Tibial nerve (tissue), 4 donors: ENCODE measurements at regions not wholly inside any gene's neighbourhood (a gene's known extent, or its start where the extent isn't known, plus 50 kb on each side); places are given as distances from the start of the nearest gene placed in this dataset.

Experiments used
- DNase-seq, 2 donors: peaks; one replicate each; pipeline ENCODE4 v3.0.0-alpha.2; 2019; ENCODE audit warnings: low spot score in 2 of 2
- H3K27ac ChIP-seq, 4 donors: fragments of 200-600 bp; sonication (generic) in 3 of 4; one replicate each; pipeline ENCODE4 v1.5.1; 2017 to 2019; ENCODE audit warnings: mild to moderate bottlenecking in 1 of 4
- H3K27me3 ChIP-seq, 2 donors: fragments of 200-600 bp; sonication (generic) in 1 of 2; one replicate each; pipeline versions ENCODE4 v1.5.1 to v1.6.0; 2017 to 2019
- H3K36me3 ChIP-seq, 3 donors: fragments of 200-600 bp; sonication (generic); one replicate each; pipeline ENCODE4 v1.5.1; 2018 to 2019
- H3K4me1 ChIP-seq, 4 donors: fragments of 200-600 bp; sonication (generic) in 3 of 4; one replicate each; pipeline ENCODE4 v1.5.1; 2017 to 2019
- H3K4me3 ChIP-seq, 4 donors: fragments of 200-600 bp; sonication (generic) in 3 of 4; one replicate each; pipeline ENCODE4 v1.5.1; 2017 to 2019; ENCODE audit warnings: mild to moderate bottlenecking in 1 of 4, moderate library complexity in 1 of 4
- H3K9me3 ChIP-seq, 4 donors: fragments of 200-600 bp; sonication (generic) in 3 of 4; one replicate each; pipeline ENCODE4 v1.5.1; 2017 to 2019
- EP300 ChIP-seq, 2 donors: sonication (generic); formaldehyde crosslinking; IDR thresholded peaks; one replicate each; pipeline ENCODE4 v1.6.1; 2017; ENCODE audit warnings: antibody characterized with exemption in 2 of 2, mild to moderate bottlenecking in 1 of 2
- POLR2A ChIP-seq, 2 donors: fragments of 450-650 bp; IDR thresholded peaks; one replicate each; pipeline ENCODE4 v1.6.1; 2017; ENCODE audit warnings: antibody characterized with exemption in 2 of 2, mild to moderate bottlenecking in 2 of 2, moderate library complexity in 2 of 2
- WGBS, 2 donors: methylation state at CpG; one replicate each; pipeline ENCODE4 v1.1.5; 2018; 5-methylcytosine and 5-hydroxymethylcytosine counted together
- TF ChIP-seq, protein P1 (sequence below), 5 experiments: fragments of 200-600 bp in 3 of 5; fragments of 450-650 bp in 2 of 5; sonication (generic) in 3 of 5; IDR thresholded peaks; one replicate each; pipeline ENCODE4 v1.5.1; 2016 to 2019; ENCODE audit warnings: antibody characterized with exemption in 5 of 5, mild to moderate bottlenecking in 3 of 5, moderate library complexity in 2 of 5

DNA sequence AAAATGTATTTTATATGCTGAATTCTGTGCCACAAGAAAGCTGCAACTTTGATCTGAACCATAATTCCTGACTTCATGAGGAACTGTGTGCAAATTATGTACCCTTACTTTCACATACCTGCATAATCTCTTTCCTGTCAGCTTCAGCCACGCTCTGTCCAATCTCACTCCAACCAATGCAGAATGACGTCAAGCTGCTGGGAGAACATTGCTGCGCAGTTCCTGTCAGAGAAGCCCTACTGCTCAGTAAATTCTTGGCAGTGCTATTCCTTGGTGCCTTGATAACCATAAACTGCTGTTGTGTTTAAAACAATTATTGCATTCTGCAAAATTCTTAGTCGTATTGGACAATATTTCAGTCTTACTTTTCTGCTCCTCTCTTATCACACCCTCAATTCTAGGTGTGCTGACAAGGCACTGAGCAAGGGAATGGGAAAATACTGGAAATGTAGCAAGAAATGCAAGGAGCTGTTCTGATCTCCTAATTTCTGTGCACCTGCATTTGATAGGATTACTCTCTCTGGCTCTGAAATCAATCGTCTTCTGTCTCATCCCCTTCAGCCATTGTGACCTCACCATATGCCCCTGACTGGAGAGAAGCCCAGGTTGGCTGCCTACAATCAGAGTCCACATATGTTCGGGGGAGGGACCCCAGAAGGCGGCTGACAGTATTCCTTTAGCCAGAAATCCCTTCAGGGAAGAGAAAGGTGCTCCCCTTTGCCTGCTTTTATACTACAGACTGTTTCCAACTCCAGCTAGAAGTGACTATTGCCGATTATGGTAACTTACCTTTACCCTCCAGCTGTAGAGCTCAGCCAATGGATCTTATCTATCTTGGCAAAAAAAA lies 274.9 kb upstream of the NOVA1 start:
- H3K27ac ChIP-seq = peak overlapping the region in 1 of 4 donors; percentile 18
- TF ChIP-seq EP300 (IDR thresholded peaks at IDR 0.05) = peak in 1 of 2 donors; percentile 40
- TF ChIP-seq POLR2A (IDR thresholded peaks at IDR 0.05) = no peak
- H3K4me1 ChIP-seq = peaks cover 0 to 20% (median 2%) of the 10 kb centered on the region in 4 donors
- 42 to 50% methylated on average over 8 of the region's 8 CpGs for WGBS, 2 donors
- DNase-seq = no peak
- no peaks in the 10 kb centered on the region for H3K36me3 ChIP-seq
- no peaks in the 10 kb centered on the region for H3K9me3 ChIP-seq
- H3K27me3 ChIP-seq = no peaks in the 10 kb centered on the region
- H3K4me3 ChIP-seq = no peak overlapping the region

DNA sequence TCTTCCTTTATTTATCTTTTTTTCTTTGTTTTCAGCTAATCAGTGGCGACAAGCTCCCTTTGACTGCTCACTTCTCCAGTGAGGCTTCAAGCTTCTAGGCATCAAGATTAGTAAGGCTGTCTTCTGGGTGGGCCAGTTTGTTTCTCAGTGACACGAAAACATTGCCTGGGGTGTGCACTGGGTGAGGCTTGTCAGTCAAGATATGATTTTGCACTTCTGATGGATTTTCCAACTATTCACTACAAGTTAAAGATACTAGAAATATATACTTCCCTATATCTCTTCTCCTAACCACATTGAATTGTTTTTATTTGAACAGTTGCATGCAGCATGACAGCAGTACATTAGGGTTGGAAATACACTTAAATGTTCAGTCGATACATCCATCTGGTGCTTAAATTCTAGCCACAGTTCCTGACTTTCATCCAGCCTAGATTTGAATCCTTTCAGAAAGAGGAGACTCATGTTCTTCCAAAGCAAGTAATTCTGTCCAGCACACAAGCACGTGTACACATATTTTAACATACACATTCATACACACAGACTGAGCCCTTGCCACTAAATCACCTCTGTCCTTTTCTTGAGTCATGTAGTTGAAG lies 275.6 kb upstream of the NOVA1 start:
- Histone ChIP-seq H3K4me3 (no peak overlapping the region), H3K9me3 (no peaks in the 10 kb centered on the region), H3K27me3 (no peaks in the 10 kb centered on the region), H3K27ac (no peak overlapping the region), H3K36me3 (no peaks in the 10 kb centered on the region), H3K4me1 (peaks cover 0 to 20% (median 2%) of the 10 kb centered on the region in 4 donors)
- 81 to 86% methylated on average over 4 of the region's 4 CpGs for WGBS, 2 donors
- TF ChIP-seq, protein P1, sequence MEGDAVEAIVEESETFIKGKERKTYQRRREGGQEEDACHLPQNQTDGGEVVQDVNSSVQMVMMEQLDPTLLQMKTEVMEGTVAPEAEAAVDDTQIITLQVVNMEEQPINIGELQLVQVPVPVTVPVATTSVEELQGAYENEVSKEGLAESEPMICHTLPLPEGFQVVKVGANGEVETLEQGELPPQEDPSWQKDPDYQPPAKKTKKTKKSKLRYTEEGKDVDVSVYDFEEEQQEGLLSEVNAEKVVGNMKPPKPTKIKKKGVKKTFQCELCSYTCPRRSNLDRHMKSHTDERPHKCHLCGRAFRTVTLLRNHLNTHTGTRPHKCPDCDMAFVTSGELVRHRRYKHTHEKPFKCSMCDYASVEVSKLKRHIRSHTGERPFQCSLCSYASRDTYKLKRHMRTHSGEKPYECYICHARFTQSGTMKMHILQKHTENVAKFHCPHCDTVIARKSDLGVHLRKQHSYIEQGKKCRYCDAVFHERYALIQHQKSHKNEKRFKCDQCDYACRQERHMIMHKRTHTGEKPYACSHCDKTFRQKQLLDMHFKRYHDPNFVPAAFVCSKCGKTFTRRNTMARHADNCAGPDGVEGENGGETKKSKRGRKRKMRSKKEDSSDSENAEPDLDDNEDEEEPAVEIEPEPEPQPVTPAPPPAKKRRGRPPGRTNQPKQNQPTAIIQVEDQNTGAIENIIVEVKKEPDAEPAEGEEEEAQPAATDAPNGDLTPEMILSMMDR (IDR thresholded peaks at IDR 0.05) = no peak
- TF ChIP-seq POLR2A (IDR thresholded peaks at IDR 0.05) = no peak
- DNase-seq = no peak

DNA sequence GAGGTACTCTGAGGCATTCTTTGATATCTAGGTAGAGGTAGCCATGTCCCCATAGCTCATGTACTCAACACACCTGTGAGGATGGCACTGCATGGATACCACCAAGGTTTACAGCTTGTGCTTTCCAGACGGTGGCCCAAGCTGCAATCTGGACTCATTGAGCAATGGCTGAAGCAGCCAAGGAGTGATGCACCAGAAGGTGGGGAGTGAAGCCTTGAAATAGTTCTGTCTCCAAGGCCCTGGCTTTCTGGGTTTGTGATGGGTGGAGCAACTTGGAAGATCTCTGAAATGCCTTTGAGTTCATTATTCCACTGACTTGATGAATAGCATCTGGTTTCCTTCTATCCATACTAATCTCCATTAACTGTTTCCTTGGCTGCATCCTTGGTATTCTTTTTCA lies 290.0 kb upstream of the NOVA1 start:
- TF ChIP-seq, protein P1 (IDR thresholded peaks at IDR 0.05) = no peak
- TF ChIP-seq EP300 (IDR thresholded peaks at IDR 0.05) = no peak
- no peak for TF ChIP-seq POLR2A (IDR thresholded peaks at IDR 0.05)
- Histone ChIP-seq H3K27me3 (no peaks in the 10 kb centered on the region), H3K36me3 (no peaks in the 10 kb centered on the region), H3K9me3 (peaks cover 0 to 13% (median 2%) of the 10 kb centered on the region in 4 donors), H3K4me3 (no peak overlapping the region), H3K27ac (no peak overlapping the region), H3K4me1 (no peaks in the 10 kb centered on the region)
- DNase-seq = no peak
- WGBS, 2 donors = 63 to 90% methylated on average over 1 of the region's 1 CpG

DNA sequence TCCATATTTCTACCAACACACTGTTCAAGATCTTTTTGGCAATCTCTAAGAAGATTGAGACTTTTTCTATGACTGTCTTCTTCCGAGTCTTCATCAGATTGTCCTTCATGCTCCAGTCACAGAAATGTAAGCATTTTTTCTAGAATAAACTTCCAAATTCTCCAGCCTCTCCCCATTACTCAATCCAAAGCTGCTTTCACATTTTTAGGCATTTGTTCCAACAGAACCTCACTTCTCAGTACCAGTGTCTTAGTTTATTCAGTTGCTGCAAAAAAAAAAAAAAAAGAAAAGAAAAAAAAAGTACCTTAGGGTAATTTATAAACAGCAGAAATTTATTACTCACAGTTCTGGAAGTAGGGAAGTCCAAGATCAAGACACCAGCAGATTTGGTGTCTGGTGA lies 290.8 kb upstream of the NOVA1 start:
- peaks cover 0 to 7% (median 0%) of the 10 kb centered on the region in 4 donors for H3K9me3 ChIP-seq
- TF ChIP-seq, protein P1 (IDR thresholded peaks at IDR 0.05) = no peak
- TF ChIP-seq EP300 (IDR thresholded peaks at IDR 0.05) (no peak), POLR2A (IDR thresholded peaks at IDR 0.05) (no peak)
- H3K36me3 ChIP-seq = no peaks in the 10 kb centered on the region
- no peak for DNase-seq
- H3K27ac ChIP-seq = no peak overlapping the region
- WGBS, 2 donors = 79 to 90% methylated on average over 1 of the region's 1 CpG
- no peaks in the 10 kb centered on the region for H3K4me1 ChIP-seq
- H3K4me3 ChIP-seq = no peak overlapping the region
- H3K27me3 ChIP-seq = no peaks in the 10 kb centered on the region

DNA sequence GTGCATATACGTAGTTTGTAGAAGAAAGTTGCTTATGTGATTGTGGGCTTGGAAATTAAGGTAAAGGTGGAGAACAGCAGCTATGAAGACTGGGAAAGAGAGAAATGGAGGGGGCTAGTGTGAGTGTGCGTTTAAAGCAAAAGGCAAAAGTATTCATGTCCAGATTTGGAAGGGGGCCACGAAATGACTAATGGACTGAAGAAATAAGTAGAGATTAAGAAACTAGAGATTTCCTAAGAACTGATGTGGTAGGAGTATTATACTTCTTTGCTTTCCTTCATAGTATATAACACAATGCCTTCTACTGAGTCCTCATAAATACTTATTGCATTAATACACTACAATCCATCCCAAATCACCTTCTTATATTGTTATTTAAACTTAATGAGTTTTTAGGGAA lies 298.6 kb upstream of the NOVA1 start:
- Histone ChIP-seq H3K4me3 (no peak overlapping the region), H3K36me3 (no peaks in the 10 kb centered on the region), H3K9me3 (peaks cover 0 to 16% (median 0%) of the 10 kb centered on the region in 4 donors), H3K4me1 (no peaks in the 10 kb centered on the region), H3K27me3 (no peaks in the 10 kb centered on the region), H3K27ac (no peak overlapping the region)
- WGBS, 2 donors = 72 to 77% methylated on average over 3 of the region's 3 CpGs
- TF ChIP-seq, protein P1 (IDR thresholded peaks at IDR 0.05) = no peak
- TF ChIP-seq EP300 (IDR thresholded peaks at IDR 0.05) (no peak), POLR2A (IDR thresholded peaks at IDR 0.05) (no peak)
- peak in 1 of 2 donors; percentile 65 for DNase-seq
